GM12873 (cell line): ENCODE measurements at regions not wholly inside any gene's neighbourhood (a gene's known extent, or its start where the extent isn't known, plus 50 kb on each side); places are given as distances from the start of the nearest gene placed in this dataset.

Source experiments
- CTCF ChIP-seq: IDR thresholded peaks from 2 replicates; pipeline ENCODE4 v1.5.1; 2012; ENCODE audit warnings: low read depth, mild to moderate bottlenecking, moderate library complexity, low read length, control low read depth; ENCODE audit not compliant: insufficient read depth; ENCODE audit errors: missing control alignments

DNA sequence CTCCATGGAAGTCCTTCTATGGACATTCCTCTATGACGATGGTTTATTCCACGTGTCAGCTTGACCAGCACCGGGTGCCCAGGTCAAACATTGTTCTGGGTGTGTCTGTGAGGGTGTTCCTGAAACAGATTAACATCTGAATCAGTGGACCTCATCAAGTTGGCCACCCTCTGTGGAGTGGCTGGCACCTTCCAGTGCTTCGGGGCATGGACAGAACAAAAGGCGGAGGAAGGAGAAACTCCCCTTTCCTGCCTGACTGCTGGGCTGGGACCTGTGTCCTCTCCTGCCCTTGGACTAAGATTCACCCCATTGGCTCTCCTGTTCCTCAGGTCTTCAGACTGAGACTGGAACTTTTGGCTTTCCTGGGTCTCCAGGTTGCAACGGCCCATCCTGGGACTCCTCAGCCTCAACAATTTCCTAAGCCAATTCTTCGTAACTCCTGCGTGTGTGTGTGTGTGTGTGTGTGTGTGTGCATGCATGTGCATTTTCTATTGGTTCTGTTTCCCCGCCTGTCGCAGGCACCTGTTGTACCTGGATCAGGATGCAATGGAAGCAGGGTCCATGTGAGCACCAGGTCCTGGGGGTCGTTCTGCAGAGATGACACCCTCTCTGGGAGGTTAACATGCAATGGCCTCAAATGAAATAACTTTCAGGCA lies 357.2 kb upstream of the SALL3 start:
- no peak for TF ChIP-seq CTCF

GRCh38 chr18:78622907-78623541 lies 356.6 kb upstream of the SALL3 start:
- no peak for TF ChIP-seq CTCF

DNA sequence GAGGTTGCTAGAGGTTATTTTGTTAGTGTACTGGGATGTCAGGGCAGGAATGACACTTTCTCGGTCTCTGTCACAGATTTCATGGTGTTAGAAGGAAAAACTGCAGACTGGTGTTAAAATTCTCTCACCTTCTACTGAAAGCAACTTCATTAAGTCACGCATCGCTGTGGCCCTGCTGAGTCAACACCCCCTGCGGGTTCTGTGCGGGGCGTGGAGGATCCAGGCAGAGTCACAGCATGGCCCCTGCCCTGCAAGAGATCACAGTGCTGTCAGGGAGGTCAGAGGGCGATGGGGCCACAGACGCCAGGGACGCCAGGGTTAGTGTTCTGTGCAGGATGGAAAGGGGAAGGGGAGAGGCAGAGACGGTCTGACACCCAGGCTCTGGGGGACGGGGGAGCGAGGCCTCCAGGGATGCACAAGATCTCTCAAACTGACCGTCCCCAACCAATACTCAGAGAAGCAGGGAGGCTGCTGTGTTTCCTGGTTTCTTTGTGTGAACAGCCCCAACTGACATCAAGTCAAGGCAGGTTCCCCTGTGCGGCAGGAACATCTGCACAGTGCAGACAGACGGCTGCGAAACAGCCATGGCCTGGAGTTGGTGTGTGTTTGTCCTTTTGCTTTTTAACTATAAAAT lies 354.9 kb upstream of the SALL3 start:
- TF ChIP-seq CTCF, result no peak

GRCh38 chr18:78625847-78626246 lies 353.8 kb upstream of the SALL3 start:
- no peak for TF ChIP-seq CTCF

DNA sequence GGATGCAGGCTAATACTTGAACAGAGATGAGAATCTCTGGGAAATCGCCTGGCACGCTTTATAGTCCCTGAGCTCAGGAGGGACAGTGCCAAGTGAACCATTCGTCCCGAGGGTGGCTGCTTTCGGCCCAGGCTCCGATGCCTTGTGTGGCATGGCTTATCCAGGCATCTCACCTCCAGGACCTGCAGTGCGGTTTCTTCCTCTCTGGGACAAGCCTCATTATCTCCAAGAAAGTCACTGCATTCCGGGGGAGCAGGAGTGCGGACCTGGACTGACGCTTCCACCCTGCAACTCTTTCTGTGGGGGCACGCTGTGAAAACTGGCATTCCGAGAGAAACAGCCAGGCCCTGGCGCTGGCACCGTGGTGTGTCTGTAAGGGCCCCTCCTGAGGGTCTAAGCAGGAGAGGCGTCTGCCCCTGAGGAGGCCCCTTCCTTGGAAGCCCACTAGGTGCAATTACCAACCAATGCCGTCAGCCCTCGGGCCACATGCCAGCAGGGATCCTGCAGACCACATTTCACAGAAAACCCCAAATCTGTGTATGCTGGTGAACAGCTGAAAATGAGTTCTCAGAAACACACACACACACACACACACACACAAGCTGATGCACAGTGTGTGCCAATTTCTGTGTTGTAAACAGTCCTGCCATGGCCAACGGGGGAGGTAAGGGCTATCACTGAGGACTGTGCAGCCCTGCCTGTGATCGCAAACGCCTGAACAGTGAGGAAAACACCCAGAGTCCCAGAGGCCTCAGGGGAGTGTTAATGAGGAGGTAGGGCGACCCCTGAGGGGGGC lies 351.9 kb upstream of the SALL3 start:
- TF ChIP-seq CTCF, result no peak

- no peak for TF ChIP-seq CTCF
These were observed 350.2 kb upstream of the SALL3 start for GRCh38 chr18:78629426-78629825.

DNA sequence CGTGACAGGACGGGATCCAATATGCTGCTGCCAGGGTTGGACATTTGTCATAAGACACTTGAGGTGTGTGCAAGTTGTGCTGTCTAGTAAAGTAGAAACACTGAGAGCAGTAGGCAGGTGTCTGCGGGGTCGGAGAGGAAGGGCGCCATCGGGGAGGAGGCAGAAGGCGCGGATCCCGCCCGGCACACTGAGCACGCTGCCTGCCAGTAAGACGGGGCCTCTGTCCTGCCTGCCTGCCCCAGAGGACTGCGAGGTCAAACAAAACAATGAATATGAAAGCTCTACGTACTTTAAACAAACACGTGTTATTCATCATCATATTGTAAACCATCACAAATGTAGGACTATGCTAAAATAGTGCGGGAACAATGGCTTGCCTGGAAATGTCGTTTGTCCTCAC lies 349.3 kb upstream of the SALL3 start:
- TF ChIP-seq CTCF, result no peak
